ENCODE measurements at regions not wholly inside any gene's neighbourhood (a gene's known extent, or its start where the extent isn't known, plus 50 kb on each side); places are given as distances from the start of the nearest gene placed in this dataset.

- DNase-seq, result no peak
Observed at GRCh38 chr6:129967427-129967826, 51.0 kb upstream of the L3MBTL3 start.

DNA sequence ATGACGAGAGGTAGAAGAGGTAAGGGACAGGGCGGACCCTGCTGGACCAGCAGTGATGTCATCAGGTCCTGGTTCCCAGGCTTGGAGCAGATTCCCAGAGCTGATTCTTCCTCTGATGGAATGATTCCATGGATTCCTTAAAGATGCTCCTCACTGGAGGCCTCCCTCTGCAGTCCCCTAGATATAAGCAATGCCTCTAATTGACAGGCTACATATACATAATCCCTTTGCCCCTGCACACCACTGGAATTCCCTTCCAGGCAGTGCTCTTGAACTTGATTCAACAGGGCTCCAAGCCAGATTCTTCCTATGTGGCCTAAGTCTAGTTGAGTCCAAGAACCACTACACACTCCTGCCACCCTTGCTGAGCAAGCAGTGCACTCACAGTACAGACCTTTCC lies 52.3 kb upstream of the L3MBTL3 start:
- no peak for DNase-seq

DNA sequence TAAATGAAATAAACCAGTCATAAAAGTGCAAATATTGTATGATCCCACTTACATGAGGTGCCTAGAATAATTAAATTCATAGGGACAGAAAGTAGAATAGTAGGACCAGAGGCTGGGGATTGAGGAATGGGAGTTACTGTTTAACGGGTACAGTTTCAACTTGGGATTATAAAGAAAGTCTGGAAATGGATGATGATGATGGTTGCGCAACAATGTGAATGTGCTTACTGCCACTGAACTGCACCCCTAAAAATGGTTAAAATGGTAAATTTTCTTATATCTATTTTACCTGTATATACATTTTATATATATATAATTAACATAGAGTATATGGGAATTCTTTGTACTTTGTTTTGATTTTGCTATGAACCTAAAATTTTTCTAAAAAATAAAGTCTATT lies 53.3 kb upstream of the L3MBTL3 start:
- DNase-seq, result no peak

DNA sequence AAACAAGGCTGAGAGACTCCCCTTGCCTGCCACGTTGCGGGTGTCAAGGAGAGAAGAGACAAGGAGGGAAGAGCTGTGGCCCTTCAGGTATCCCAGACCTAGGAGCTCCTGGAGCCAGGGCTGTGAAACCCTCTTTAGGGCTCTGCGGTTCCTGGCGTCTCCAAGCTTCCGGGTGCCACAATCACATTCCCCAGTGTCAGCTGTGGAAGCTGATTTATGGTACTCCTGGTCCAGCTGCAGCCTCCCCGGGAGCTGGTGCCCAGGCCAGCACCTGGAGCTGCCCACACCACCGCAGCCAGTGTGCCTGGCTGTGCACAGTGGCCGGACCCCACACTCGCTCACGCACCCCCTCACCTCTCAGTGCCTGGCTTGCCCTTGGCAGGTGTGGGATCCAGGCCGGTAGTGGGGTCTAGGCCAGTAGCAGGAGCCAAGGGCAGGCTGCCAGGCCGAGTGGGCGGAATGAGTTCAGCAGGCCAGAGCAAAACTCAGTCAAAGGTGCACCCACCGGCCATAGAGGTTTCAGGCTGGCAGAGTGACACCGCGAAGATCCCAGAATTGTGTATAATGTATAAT lies 58.9 kb upstream of the L3MBTL3 start:
- no peak for DNase-seq

GRCh38 chr6:129957941-129958898 lies 60.2 kb upstream of the L3MBTL3 start:
- DNase-seq, result no peak

DNA sequence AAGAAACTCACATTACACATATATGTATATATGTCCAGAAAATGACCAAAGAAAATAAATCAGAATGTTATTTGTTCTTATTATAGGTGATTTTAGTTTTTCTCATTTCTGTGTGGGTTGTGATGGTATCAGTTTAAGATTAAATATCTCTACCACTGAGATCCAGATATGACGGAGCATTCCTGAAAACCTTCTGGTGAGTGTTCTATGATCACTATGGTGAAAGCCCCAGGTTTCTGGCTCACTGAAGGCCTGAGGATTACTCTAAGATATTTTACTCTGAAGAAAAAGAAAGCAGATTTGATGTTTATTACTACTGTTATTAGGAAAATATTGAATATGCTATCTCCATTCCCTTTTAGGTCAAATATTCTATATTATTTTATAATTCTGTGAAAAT lies 62.8 kb upstream of the L3MBTL3 start:
- no peak for DNase-seq

DNA sequence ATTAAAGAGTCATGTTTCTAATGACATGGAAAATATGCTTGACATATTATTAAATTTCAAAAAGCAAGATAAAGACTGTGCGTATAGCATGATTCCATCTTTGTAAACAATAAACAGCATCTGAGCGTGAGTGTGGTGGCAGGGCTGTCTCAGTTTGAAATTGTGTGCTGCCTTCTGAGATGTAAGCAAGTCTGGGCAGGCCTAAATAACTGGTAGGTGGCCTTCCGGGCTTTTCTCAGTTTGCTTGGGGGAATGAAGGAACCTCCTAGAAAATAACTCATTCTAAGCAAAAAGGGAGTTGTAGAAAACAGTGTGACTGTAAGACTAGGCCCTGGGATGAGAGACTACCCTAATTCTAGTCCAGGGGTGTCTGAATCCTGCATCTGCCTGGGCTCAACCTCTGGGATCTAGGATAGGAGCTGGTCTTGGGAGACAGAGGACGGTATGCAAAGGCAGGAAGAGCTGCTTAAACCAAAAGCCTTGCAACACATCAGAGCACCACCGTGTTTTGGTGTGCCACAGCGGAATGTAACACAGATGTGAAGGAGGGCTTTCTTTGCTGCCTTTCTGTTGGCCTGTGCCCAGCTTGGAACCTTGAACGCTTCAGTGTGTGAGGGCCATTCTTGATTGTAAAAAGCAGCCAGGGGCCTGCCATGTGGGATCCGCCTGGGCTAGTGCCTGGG lies 63.5 kb upstream of the L3MBTL3 start:
- DNase-seq, result no peak

- DNase-seq, result no peak
Observed at GRCh38 chr6:129947797-129948196, 70.6 kb upstream of the L3MBTL3 start.

- DNase-seq, result no peak
Observed at GRCh38 chr6:129946439-129947140, 71.8 kb upstream of the L3MBTL3 start.

DNA sequence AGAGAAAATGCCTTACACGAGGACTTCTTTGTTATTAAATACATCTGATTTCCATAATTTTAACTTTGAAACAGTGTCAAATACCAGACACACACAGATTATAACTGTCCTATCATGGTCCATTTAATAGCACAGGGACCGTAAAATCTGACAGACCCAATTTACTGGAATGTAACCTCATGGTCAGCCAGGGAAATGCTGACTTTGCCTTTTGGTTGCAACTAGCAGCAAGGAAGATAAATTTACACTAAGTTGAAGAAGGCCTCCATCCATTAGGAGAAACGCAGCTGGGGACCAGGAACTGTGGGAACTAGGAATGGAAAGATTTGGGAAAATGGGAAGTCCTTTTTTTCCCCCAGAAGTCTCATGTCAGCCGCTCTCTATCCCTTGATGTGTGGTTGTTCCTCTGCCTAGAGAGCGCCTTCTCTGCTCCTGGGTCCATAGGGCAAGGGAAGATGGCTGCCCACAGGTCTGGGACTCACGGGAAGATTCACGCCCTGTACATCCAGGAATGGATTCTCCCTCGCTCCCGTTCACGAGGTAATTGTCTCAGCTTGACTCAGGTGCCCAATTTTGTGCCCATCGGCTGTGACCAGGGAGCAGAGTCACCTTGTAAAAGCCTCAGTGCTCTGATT lies 74.6 kb upstream of the L3MBTL3 start:
- no peak for DNase-seq

DNA sequence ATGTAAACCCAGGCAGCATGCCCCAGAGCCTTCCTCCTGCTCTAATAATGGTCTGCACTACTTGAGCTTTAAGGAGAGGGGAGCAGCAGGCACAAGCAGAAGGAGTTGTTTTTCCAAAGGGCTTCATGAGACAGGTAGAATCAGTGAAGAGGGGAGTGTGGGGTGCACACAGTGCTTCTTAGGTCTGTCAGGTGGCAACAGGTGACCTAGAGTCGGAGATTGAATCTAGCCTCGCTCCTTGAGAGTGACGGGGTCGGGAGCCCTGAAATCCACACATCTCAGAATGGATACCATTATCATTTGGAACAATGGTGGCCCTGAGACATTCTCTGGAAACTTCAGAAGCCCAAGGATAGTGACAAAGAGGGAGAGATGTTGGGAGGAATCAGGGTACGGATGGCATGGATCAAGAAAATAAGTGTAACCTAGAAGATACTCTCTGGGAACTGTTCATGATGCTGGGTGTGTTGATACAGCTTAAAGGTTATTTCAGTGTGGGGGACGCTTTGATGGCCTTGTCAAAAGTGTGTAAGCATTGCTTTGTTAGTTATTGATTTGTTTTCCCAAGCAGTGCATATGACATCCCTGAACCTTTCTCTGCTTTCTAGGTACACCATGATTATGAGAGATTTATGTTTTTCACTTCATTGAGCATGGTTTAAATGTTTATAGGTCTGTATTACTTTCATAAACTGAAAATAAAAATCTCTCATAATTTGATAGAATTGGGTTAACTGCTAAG lies 77.8 kb upstream of the L3MBTL3 start:
- DNase-seq, result no peak

DNA sequence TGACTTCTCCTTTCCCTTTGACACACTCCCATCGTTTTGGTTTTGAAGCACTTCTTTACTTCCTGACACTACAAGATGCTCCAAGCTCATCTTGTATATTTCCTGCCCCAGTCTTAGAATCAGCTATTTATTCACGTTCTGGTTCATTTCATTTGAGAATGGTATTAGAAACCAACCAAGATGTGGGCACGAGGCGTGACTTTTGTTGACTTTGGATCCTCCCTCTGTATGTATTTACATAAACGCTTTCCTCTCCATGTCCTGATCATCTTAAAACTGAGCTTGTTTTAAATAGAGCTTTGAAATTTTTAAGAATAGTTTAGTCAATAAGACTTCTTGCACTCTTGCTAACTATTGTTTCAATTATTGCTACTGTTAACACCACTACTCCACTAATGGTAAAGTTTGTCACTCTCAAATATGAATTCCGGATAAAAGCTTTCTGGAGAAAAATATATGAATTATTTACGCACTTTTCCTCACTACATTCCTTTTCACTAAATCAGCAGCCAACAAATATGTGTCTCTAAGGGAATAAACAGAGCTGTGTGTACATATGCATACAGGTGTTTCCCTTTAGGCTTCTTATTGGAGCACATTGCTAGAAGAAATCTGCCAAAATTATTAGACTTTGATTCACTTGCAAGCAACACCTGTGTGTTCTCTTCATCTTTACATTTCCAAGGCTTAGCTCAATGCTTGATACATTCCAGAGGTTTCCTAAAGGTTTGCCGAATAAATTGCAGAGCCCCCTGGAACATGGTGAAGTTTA lies 77.3 kb upstream of the TMEM244 start:
- no peak for DNase-seq

- DNase-seq, result peak; percentile 82
Observed at GRCh38 chr6:129936329-129937165, 75.4 kb upstream of the TMEM244 start.

DNA sequence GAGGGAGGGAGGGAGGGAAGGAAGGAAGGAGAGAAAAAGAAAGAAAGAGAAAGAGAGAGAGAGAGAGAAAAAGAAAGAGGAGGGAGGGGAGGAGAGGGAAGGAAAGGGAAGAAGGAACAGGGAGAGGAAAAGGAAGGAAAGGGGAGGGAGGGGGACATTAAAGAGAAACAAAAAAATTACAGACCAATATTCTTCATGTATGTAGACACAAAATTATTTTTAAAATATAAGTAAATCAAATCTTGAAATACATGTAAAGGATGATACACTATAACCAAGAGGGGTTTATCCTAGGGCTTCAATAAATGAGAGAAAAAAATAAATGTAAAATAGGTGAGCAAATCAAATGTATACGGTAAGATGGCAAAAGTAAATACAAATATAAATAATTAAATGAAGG lies 71.2 kb upstream of the TMEM244 start:
- DNase-seq, result no peak

- DNase-seq, result peak; percentile 82
Observed at GRCh38 chr6:129929433-129929832, 68.3 kb upstream of the TMEM244 start.

- peak; percentile 68 for DNase-seq
Observed at GRCh38 chr6:129923530-129924250, 62.6 kb upstream of the TMEM244 start.

DNA sequence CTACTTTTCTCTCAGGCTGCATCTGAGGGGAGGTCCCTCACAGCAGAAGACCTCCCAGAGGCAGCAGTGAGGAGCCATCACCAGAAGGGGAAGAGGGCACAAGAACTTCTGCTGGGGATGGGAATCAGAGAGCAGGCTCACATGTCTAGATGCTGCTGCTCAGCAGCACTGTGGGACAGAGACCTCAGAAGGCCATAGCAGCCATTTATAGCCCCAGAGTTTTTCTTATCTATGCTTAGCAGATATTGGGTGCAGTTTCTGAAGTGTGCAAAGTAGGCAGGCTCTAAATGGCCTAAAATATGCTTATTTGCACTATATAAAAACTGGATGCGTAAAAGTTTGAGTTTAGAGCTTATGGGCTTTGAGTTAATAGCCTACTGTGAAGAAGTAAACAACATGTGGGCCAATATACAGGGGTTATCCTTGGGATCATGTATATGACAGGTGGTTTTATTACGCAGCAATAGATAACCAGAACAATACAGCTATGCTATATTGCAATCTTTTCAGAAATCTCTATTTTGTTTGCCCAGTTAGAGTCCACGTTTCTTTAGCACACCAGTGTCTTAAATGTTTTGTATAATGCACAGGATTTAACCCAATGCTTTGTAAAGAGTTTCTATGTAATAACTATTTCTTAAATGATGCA lies 60.2 kb upstream of the TMEM244 start:
- no peak for DNase-seq

GRCh38 chr6:129920103-129920798 lies 59.1 kb upstream of the TMEM244 start:
- DNase-seq, result peak; percentile 17

All from HCEC 1CT (cell line).